Hepatocyte (in vitro differentiated cells): ENCODE measurements at regions not wholly inside any gene's neighbourhood (a gene's known extent, or its start where the extent isn't known, plus 50 kb on each side); places are given as distances from the start of the nearest gene placed in this dataset.

Source experiments
- DNase-seq: peaks from one replicate; pipeline ENCODE4 v3.0.0-alpha.2; 2016; ENCODE audit warnings: low spot score
- H2AFZ ChIP-seq: fragments of 200-600 bp; sonication (generic); 2 replicates; pipeline ENCODE4 v1.6.0; 2016; ENCODE audit warnings: antibody characterized with exemption, mild to moderate bottlenecking
- H3K27ac ChIP-seq: fragments of 200-600 bp; sonication (generic); 2 replicates; pipeline ENCODE4 v1.5.1; 2016; ENCODE audit warnings: mild to moderate bottlenecking
- H3K27me3 ChIP-seq: fragments of 200-600 bp; sonication (generic); 2 replicates; pipeline ENCODE4 v1.6.1; 2016
- H3K36me3 ChIP-seq: fragments of 200-600 bp; sonication (generic); replicated peaks from 2 replicates; pipeline ENCODE4 v1.5.1; 2016; ENCODE audit warnings: low read depth; ENCODE audit not compliant: insufficient read depth
- H3K4me1 ChIP-seq: fragments of 200-600 bp; sonication (generic); 2 replicates; pipeline ENCODE4 v1.5.1; 2016; ENCODE audit warnings: mild to moderate bottlenecking, moderate library complexity; ENCODE audit not compliant: insufficient read depth
- H3K4me2 ChIP-seq: fragments of 200-600 bp; sonication (generic); 2 replicates; pipeline ENCODE4 v1.6.0; 2016
- H3K4me3 ChIP-seq: fragments of 200-600 bp; sonication (generic); 2 replicates; pipeline ENCODE4 v1.5.1; 2016; ENCODE audit warnings: mild to moderate bottlenecking
- H3K79me2 ChIP-seq: fragments of 200-600 bp; sonication (generic); 2 replicates; pipeline ENCODE4 v1.6.0; 2017; ENCODE audit warnings: mild to moderate bottlenecking
- H3K9me2 ChIP-seq: fragments of 200-600 bp; sonication (generic); replicated peaks from 2 replicates; pipeline ENCODE4 v1.6.0; 2017; ENCODE audit warnings: mild to moderate bottlenecking; ENCODE audit not compliant: insufficient read depth
- H3K9me3 ChIP-seq: fragments of 200-600 bp; sonication (generic); 2 replicates; pipeline ENCODE4 v1.5.1; 2016; ENCODE audit warnings: low read depth, mild to moderate bottlenecking
- H4K20me1 ChIP-seq: fragments of 200-600 bp; sonication (generic); 2 replicates; pipeline ENCODE4 v1.6.0; 2016; ENCODE audit warnings: mild to moderate bottlenecking; ENCODE audit not compliant: insufficient read depth, poor library complexity, severe bottlenecking
- CTCF ChIP-seq: fragments of 200-600 bp; sonication (generic); IDR thresholded peaks from 2 replicates; pipeline ENCODE4 v1.5.1; 2016; ENCODE audit warnings: antibody characterized with exemption, mild to moderate bottlenecking; ENCODE audit not compliant: poor library complexity
- EZH2 ChIP-seq: fragments of 200-600 bp; sonication (generic); IDR thresholded peaks from 2 replicates; pipeline ENCODE4 v1.6.1; 2016; ENCODE audit warnings: antibody characterized with exemption, mild to moderate bottlenecking, borderline replicate concordance
- EZH2phosphoT487 ChIP-seq: fragments of 200-600 bp; sonication (generic); IDR thresholded peaks from one replicate; pipeline ENCODE4 v1.6.1; 2018; ENCODE audit warnings: antibody characterized with exemption, mild to moderate bottlenecking, low read depth, moderate library complexity; ENCODE audit not compliant: unreplicated experiment, severe bottlenecking
- WGBS: methylation state at CpG from one replicate; pipeline ENCODE4 v1.1.6; 2016; ENCODE audit warnings: low lambda C conversion rate; ENCODE audit errors: missing lambda C conversion rate; 5-methylcytosine and 5-hydroxymethylcytosine counted together

GRCh38 chrX:132568291-132568690, 79.5 kb upstream of the MBNL3 start:
- 54% methylated on average over 2 of the region's 2 CpGs for WGBS
- Histone ChIP-seq H2AFZ (no peak overlapping the region), H3K4me1 (no peaks in the 10 kb centered on the region), H3K9me2 (no peaks in the 10 kb centered on the region), H4K20me1 (no peaks in the 10 kb centered on the region), H3K27ac (no peak overlapping the region), H3K36me3 (no peaks in the 10 kb centered on the region), H3K79me2 (no peaks in the 10 kb centered on the region), H3K4me2 (no peak overlapping the region), H3K27me3 (no peaks in the 10 kb centered on the region), H3K4me3 (no peak overlapping the region), H3K9me3 (no peaks in the 10 kb centered on the region)
- TF ChIP-seq EZH2: no peak
- TF ChIP-seq EZH2phosphoT487: no peak
- no peak for TF ChIP-seq CTCF
- DNase-seq: no peak

- H3K27ac ChIP-seq: no peak overlapping the region
- DNase-seq: no peak
These were observed 76.4 kb upstream of the MBNL3 start for GRCh38 chrX:132565273-132565672.

GRCh38 chrX:132563976-132564375, 75.1 kb upstream of the MBNL3 start:
- DNase-seq: no peak
- Histone ChIP-seq H3K9me2 (no peaks in the 10 kb centered on the region), H3K9me3 (no peaks in the 10 kb centered on the region), H3K4me1 (no peaks in the 10 kb centered on the region), H3K4me2 (no peak overlapping the region), H3K36me3 (no peaks in the 10 kb centered on the region), H4K20me1 (no peaks in the 10 kb centered on the region), H2AFZ (no peak overlapping the region), H3K4me3 (no peak overlapping the region), H3K27ac (peak overlapping the region; percentile 17), H3K27me3 (no peaks in the 10 kb centered on the region), H3K79me2 (no peaks in the 10 kb centered on the region)
- TF ChIP-seq EZH2: no peak
- no peak for TF ChIP-seq CTCF
- TF ChIP-seq EZH2phosphoT487: no peak
- WGBS: 40% methylated on average over 2 of the region's 2 CpGs

More at GRCh38 chrX:132565273-132565672, 76.4 kb upstream of the MBNL3 start:
- Histone ChIP-seq H3K79me2 (no peaks in the 10 kb centered on the region), H3K4me3 (no peak overlapping the region), H3K4me2 (no peak overlapping the region), H3K36me3 (no peaks in the 10 kb centered on the region), H3K4me1 (no peaks in the 10 kb centered on the region), H3K9me3 (no peaks in the 10 kb centered on the region), H4K20me1 (no peaks in the 10 kb centered on the region), H3K9me2 (no peaks in the 10 kb centered on the region), H3K27me3 (no peaks in the 10 kb centered on the region), H2AFZ (no peak overlapping the region)
- WGBS: 51% methylated on average over 3 of the region's 3 CpGs
- TF ChIP-seq CTCF (no peak), EZH2phosphoT487 (no peak), EZH2 (no peak)

GRCh38 chrX:132561974-132562373, 73.1 kb upstream of the MBNL3 start:
- H3K9me2 ChIP-seq: no peaks in the 10 kb centered on the region
- TF ChIP-seq EZH2 (no peak), EZH2phosphoT487 (no peak)
- H3K27me3 ChIP-seq: no peaks in the 10 kb centered on the region
- H2AFZ ChIP-seq: no peak overlapping the region
- H3K9me3 ChIP-seq: no peaks in the 10 kb centered on the region
- no peaks in the 10 kb centered on the region for H3K79me2 ChIP-seq
- H3K36me3 ChIP-seq: no peaks in the 10 kb centered on the region
- H3K4me2 ChIP-seq: no peak overlapping the region
- WGBS: 67% methylated on average over 1 of the region's 1 CpG
- DNase-seq: no peak
- no peak overlapping the region for H3K4me3 ChIP-seq
- H3K4me1 ChIP-seq: no peaks in the 10 kb centered on the region
- H4K20me1 ChIP-seq: no peaks in the 10 kb centered on the region
- H3K27ac ChIP-seq: no peak overlapping the region
